ENCODE measurements at regions not wholly inside any gene's neighbourhood (a gene's known extent, or its start where the extent isn't known, plus 50 kb on each side); places are given as distances from the start of the nearest gene placed in this dataset.

DNA sequence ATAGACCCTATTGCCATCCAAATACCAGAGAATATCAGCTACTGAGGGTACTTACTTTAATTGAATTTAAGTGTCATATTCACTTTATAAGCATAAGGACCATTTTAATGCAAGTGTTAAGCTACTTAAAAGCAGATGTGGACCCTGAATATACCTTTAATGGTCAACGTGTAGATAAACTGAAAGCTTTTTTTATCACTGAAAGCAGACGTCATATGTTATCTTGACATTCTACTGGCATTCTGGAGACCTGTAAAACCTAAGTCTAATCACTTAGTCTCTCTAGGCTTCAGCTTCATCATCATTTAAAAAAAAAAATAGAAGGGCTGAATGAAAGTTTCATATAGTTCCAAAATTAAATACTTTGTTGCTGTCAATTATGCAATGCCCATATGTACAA lies 116.5 kb downstream of the ELAPOR2 start:
- DNase-seq = no peak

DNA sequence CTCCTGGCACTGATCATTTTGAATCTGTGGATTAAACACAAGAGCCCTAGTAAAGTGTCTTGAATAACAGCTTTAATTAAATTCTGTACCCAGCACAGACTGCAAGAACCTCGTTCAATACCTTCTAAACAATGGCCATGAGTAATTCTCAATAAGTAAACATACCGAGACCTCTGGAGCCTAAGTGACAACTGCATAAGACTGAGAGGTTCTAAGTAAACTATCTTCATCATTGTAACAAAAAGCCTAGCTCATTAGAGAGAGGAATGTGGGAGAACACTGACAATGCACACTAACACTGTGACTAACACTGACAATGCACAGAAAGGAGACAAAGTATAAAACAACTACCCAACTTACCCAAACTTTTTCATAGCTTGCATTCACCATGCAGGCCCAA lies 117.4 kb downstream of the ELAPOR2 start:
- no peak for DNase-seq

DNA sequence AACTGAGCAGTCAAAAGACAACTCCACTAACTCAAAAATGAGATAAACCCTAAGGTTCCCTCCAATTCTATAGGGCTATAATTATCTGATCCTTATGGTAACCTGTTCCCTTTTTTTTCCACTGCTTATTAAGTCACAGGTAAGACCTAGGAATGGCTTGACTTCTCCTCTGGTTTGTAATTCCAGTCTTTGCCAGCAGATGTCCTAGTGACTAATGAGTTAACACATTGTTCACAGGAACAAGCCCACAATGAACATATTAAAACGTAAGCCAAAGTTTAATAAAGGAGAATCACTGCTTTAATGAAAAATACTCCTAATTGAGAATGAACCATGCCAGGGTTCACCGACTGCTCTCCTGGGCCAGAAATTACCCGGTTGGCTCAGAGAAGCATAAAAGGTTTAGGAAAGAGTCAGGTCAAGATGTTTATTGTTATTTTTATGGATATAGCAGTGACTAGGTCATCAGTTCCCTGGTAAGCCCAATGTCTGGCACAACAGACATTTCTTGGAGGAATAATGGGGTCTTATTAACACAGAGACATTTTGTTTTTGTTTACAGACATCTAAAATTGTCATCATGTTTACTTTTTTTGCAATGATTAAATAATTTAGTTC lies 120.1 kb downstream of the ELAPOR2 start:
- DNase-seq = peak; percentile 64

DNA sequence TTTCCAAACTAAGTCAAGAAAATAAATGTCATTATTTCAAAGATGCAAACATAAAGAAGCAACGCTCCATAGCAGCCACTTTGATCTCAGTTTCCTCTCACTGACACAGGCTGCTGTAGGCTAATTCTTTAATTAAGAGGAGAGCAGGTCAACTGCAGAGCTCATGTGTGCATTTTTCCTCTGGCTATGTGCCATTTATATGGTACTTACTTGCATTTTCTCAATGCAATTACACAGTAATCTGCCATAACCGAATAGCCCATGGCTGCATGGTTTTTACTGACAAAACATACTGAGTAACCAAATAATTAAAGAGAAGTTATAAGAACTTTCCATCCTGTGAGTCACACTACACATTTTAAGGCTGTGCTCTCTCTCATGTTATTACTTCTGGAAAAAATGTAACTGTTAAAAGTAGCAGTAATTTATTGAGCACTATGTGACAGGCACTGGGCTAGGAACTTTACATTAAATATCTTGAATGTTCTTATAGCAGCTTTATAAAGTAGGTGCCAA lies 122.0 kb downstream of the ELAPOR2 start:
- DNase-seq = no peak

DNA sequence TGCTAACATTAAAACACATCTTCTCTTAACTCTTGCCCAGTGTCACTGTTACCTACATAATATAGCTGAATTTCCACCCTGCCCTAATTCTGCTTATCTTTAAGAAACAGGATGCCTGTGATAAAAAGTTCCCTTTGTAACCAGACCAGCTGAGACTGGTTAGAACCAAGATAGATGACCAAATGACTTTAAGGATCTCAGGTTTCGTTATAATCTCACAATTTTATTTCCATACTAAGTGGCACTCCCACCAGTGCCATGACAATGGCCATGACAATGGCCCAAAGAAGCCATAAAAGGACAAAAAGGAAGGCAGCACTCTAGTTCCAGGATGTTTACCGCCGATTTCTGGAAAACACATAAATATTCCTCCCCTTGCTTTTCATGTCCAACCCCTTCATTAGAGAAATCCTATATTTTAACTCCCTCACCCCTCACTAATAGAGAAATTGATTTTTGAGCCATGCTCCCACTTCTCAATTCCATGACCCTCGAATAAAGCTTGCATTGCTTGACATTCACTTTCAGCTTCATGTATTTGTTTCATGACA lies 126.1 kb downstream of the ELAPOR2 start:
- DNase-seq = no peak

DNA sequence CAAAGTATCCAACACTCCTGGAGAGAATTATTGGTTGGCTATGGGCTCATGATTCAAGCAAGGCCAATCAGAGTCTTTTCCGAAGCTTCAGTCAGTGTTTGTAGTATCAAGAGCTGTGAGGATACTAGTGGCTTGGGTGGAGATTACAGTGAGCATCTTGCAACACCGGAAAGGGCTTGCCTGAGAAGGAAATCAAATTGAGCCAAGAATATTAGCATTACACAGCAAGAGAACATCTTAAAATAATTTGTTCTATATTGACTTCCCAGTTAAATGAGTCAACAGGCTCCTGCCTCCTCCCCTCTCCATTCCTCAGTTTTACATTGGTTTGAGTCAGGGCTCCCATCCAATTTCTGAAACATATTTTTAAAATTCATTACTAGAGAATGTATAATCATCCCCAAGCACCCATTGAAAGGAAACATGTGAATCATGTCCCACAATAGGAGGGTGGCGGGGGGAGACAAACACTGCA lies 127.4 kb downstream of the ELAPOR2 start:
- no peak for DNase-seq

DNA sequence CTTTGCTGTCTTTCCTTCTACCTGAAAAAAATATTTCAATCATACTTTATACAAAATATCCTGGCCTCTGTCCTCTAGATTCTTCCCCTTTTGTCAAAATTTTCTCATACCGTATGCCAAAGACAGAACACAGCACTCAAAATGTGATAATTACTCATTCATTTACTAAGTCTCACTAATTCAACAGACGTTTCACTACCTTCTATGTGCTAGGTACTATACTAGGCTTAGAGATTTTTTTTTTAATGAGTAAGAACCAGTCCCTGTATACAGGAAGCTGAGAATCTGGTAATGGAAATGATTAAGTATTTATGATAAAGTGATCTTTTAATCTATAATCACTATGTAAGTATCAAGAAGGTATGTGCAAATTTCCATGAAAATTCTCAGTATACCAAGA lies 128.0 kb downstream of the ELAPOR2 start:
- DNase-seq = no peak

DNA sequence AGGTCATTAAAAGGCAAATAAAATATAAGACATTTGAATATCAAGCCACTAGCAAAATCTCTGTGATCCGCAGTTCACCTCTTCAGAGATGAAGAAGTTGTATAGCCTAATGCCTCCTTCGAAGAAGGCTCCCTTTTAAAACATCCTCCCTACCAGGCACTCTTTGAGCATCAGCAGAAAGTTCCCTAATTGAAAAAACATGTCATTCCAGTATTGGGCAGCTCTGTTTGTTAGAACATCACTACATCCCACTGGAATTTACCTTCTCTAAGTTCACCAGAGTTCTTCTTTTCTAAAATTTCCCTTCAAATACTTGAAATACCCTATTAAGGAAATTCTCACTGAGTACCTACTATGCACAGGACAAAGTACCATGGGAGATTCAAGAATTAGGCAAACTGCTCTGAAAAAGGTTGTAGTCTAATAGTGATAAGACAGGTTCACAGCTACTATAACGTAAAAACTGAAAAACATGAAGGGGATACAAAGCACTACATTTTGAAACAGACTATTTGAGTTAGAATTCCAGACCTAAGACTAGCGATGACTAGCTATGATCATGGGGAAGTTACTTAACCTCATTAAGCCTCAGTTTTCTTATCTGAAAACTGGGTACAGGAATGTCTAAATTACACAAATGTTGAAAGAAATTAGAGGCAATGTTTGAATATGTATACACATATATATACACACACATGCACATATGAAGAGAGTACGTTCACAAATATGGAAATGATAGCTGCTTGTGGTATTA lies 128.7 kb downstream of the ELAPOR2 start:
- DNase-seq = no peak

DNA sequence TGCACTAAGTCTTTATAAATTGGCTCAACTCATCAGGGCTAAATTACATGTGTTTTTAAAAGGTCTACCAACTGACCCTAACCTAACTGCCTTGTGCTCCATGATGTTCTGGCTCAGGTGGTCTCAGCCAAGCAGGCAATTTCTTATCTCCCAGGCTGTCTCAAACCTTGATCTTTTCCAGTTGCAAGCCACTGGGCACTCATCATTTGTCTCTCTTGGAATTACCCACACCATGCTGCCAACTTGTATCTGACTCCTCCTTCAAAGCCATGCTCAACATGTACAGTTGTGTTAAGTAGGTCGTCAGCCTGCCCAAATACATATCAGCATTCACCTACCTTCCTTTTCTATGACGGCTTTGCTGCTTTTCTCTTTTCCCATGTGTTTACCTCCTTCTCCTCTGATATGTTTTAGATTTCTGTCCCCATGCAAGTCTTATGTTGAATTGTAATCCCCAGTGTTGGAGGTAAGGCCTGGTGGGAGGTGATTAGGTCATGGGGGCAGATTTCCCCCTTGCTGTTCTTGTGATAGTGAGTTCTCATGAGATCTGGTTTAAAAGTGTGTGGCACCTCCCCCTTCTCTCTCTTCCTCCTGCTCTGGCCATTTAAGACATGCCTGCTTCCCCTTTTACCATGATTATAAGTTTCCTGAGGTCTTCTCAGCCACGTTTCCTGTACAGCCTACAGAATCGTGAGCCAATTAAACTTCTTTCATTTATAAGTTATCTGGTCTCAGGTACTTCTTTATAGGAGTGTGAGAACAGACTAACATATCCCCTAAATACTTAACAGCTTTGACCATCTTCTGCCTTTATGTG lies 130.0 kb downstream of the ELAPOR2 start:
- no peak for DNase-seq

DNA sequence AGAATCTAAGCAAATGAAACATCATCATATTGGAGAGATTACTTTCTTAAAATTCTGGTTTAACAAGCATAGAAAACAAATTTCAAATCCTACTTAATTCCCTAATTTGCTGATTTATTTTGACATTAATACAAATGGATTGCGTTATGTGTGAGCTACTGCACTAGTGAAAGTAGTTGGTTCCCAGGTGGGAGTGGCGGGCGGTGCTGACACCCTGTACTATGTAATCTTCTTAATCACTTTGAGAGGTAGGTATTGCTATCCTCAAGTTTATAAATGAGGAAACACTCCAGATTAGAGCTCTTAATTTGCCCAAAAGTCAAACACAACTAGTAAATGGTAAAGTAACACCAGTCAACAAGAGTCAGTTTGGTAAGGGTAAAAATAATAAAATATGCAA lies 131.1 kb downstream of the ELAPOR2 start:
- DNase-seq = no peak

DNA sequence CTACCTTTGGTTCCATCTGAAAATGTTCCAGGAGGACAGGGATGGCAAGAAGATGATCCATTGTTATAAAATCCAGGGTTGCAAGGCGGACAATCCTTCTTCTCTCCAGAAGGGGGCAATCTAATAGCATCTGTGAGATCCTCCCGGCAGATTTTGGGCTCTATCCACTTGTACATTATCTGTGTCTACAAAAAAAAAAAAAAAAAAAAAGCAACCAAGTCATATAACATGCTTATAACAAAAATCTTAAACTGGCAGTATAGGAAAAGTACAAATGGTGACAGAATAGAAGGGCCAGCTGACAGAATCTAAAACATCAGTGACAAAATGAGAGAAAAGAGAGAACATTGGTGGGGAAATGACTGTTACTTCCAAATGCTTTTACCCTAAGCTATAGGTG lies 132.7 kb downstream of the ELAPOR2 start:
- no peak for DNase-seq

DNA sequence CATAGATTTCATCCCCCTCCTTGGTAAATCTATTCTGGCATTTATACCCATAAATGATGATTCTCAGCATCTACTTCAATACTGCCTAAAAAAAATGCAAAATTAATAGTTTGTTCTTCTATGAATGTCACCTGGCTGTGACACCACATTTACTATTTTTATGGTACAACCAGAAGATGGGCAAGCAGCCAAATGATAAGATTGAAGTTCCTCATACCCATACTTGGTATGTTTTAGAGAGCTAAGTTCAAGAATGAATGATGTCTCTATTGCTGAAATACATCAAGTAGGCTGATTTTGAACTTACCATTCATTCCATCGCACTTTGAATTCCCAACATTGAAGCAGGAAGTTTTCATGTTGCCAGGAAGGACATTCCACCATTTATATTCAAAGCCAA lies 134.2 kb downstream of the ELAPOR2 start:
- no peak for DNase-seq

DNA sequence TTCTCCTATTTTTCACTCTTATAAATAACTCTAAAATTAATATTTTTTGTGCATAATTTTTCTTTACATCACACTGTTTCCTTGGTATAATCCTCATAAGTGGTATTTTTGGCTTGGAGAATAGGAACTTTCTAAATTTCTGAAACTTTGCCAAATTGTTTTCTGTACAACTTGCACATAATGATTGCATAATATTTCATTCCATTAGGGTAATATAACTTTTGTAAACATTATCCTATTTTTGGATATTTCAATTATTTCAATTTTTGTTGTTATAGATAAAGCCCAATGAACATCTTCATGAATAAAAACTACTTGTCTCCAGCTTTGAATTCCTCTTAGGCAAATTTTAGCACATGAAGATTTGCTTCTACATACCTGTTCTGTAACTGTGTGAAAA lies 135.9 kb downstream of the ELAPOR2 start:
- no peak for DNase-seq

DNA sequence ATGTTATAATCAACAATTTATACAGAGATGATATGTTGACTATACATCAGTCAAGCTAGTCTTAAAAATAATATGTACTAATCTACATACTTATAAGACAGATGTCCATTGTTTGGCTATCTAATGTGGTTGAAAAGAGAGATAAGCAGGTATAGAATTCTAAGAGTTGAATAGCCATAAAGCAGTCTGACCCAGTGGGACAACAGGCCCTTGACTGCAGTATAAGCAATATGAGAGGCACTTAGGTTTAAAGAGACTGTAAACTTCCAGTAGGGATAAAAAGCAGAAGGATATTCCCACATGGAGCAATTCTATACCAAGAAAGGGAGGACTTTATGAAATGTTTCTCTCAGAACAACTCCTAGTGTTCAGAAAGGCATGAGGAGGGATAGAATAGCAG lies 139.3 kb downstream of the ELAPOR2 start:
- DNase-seq = no peak

DNA sequence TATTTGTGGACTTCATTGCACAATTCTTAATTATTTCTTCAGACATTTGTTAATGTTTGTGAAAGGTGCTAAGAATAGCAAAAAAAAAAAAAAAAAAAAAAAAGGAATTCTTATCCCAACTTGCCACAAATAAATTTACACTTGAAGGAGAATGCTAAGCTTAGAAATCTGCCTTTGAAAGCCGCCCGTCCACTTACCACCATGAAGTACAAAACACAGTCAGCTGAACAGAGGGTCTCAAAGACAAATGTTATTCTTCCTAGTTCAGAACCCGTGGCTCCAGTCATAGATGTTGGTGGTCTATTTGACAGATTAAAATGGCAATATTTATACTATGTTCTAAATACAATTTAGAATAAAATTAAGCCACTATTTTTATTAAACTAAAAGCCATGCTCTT lies 141.2 kb downstream of the ELAPOR2 start:
- no peak for DNase-seq

DNA sequence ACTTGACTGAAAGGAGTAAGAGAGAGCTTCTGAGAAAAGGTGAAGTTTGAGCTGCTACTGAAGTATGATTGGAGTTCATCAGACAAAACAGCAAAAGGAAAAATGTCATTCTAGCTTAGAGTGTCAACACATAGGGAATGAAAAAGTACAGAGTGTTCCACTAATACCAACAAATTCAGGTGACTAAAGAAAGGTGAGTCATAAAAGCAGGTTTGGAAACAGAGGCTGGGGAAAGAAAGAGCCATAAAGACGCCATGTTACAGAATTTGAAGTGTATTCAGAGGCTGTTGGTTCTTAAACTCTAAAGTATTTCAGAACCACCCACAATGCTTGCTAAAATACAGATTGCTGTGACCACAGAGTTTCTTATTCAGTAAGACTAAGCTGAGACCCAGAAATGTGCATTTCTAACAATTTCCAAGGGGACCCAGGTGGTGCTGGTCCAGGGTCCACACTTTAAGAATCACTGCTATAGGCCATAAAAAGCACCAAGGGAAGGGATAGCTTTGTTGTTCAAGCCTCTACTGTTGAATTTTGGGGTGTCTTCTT lies 143.1 kb downstream of the ELAPOR2 start:
- DNase-seq = no peak

DNA sequence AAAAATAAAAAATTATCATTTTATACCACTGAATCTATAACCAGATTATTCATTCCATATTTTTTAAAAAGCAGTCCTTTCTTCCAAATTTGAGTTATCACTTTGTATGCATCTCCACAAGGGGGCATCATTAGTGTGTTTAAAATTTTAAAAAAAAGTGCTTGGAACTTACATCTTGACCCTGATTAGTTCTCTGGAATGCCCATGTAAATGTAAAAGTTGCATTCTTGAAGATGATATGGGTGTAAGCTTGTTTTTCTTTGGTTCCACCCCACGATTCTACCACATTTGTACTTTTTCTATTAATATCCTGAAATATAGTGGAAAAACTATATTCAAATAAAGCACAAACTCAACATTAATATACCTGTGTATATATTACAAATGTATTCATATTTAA lies 144.9 kb downstream of the ELAPOR2 start:
- DNase-seq = no peak
